HG03045 (cell line): ENCODE measurements at regions not wholly inside any gene's neighbourhood (a gene's known extent, or its start where the extent isn't known, plus 50 kb on each side); places are given as distances from the start of the nearest gene placed in this dataset.
A peak's percentile ranks its signal among the peaks of the same experiment; 100 is the strongest.
"Not testable (repeated sequence)": the region's sequence is repeated elsewhere in the genome, so short reads cannot be mapped to it uniquely, and the experiment has no call there.

ENCODE experiments used
- ATAC-seq: cut with Tn5 transposase; IDR thresholded peaks from one replicate; pipeline ENCODE4 v1.9.1; 2021; ENCODE audit warnings: mild to moderate bottlenecking, moderate library complexity; ENCODE audit not compliant: unreplicated experiment

- no peak for ATAC-seq
Measured at GRCh38 chr18:37853706-37854105, 288.1 kb upstream of the CELF4 start.

GRCh38 chr18:37852464-37852863 lies 286.9 kb upstream of the CELF4 start:
- ATAC-seq, result no peak

GRCh38 chr18:37847544-37847943 lies 281.9 kb upstream of the CELF4 start:
- no peak for ATAC-seq

- ATAC-seq, result no peak
Measured at GRCh38 chr18:37846996-37847395, 281.4 kb upstream of the CELF4 start.

- ATAC-seq, result no peak
Measured at GRCh38 chr18:37845498-37845897, 279.9 kb upstream of the CELF4 start.

- no peak for ATAC-seq
Measured at GRCh38 chr18:37844209-37844970, 278.8 kb upstream of the CELF4 start.

- ATAC-seq, result no peak
Measured at GRCh38 chr18:37838083-37838482, 272.5 kb upstream of the CELF4 start.

- no peak for ATAC-seq
Measured at GRCh38 chr18:37836071-37836970, 270.7 kb upstream of the CELF4 start.

GRCh38 chr18:37832010-37832695 lies 266.6 kb upstream of the CELF4 start:
- not testable (repeated sequence) for ATAC-seq

- ATAC-seq, result no peak
Measured at GRCh38 chr18:37812961-37813360, 247.4 kb upstream of the CELF4 start.

- no peak for ATAC-seq
Measured at GRCh38 chr18:37805773-37806404, 240.3 kb upstream of the CELF4 start.

GRCh38 chr18:37796823-37797349 lies 231.3 kb upstream of the CELF4 start:
- no peak for ATAC-seq

GRCh38 chr18:37787452-37787851 lies 221.9 kb upstream of the CELF4 start:
- ATAC-seq, result no peak

- no peak for ATAC-seq
Measured at GRCh38 chr18:37783771-37784170, 218.2 kb upstream of the CELF4 start.

- no peak for ATAC-seq
Measured at GRCh38 chr18:37779220-37779619, 213.6 kb upstream of the CELF4 start.

GRCh38 chr18:37778417-37779165 lies 213.0 kb upstream of the CELF4 start:
- ATAC-seq, result peak; percentile 77

- ATAC-seq, result no peak
Measured at GRCh38 chr18:37769826-37770225, 204.2 kb upstream of the CELF4 start.

GRCh38 chr18:37764541-37765288 lies 199.1 kb upstream of the CELF4 start:
- ATAC-seq, result no peak

GRCh38 chr18:37762076-37762621 lies 196.6 kb upstream of the CELF4 start:
- ATAC-seq, result no peak
